Prostate gland (tissue), 2 donors: ENCODE measurements at regions not wholly inside any gene's neighbourhood (a gene's known extent, or its start where the extent isn't known, plus 50 kb on each side); places are given as distances from the start of the nearest gene placed in this dataset.
"Not testable (repeated sequence)": the region's sequence is repeated elsewhere in the genome, so short reads cannot be mapped to it uniquely, and the experiment has no call there.

Source experiments
- CTCF ChIP-seq, 4 experiments: fragments of 200-600 bp in 2 of 4; fragments of 450-650 bp in 2 of 4; sonication (generic) in 2 of 4; IDR thresholded peaks; 1 replicate in 3 of 4; 2 replicates in 1 of 4; pipeline ENCODE4 v1.5.1; 2016 to 2019; ENCODE audit warnings: antibody characterized with exemption in 4 of 4, mild to moderate bottlenecking in 2 of 4, moderate library complexity in 2 of 4
- POLR2A ChIP-seq: fragments of 450-650 bp; IDR thresholded peaks from one replicate; pipeline ENCODE4 v1.6.1; 2016; ENCODE audit warnings: antibody characterized with exemption, mild to moderate bottlenecking
- POLR2AphosphoS5 ChIP-seq: sonication (generic); formaldehyde crosslinking; IDR thresholded peaks from one replicate; pipeline ENCODE4 v1.6.1; 2017; ENCODE audit warnings: antibody characterized with exemption

GRCh38 chr21:31513541-31513940 lies 146.0 kb upstream of the SOD1 start:
- not testable (repeated sequence) for TF ChIP-seq POLR2A; POLR2AphosphoS5; CTCF (IDR thresholded peaks at IDR 0.05)
